IPS DF 19.7 (cell line): ENCODE measurements at regions not wholly inside any gene's neighbourhood (a gene's known extent, or its start where the extent isn't known, plus 50 kb on each side); places are given as distances from the start of the nearest gene placed in this dataset.
"Not testable (repeated sequence)": the region's sequence is repeated elsewhere in the genome, so short reads cannot be mapped to it uniquely, and the experiment has no call there.

Experiments
- DNase-seq: peaks from one replicate; pipeline ENCODE4 v3.0.0-alpha.2; 2013; ENCODE audit warnings: low read depth, low spot score

DNA sequence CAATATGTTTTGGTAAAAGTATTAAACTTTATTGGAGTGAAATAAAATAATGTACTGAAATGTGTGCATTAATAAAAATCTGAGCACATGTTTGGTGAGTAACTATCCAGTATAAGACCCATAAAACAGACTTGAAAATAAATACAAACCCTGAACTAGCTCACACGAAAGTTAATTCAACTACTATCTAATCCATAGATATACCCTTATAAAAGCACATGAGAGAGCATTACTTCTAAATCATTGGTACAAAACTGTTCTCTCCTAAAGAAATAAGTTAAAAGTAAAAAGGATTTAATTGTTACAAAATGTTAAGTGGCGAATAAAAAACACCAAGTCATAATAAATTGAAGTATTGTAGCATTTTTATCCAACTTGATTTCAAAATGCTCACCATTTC, 295.6 kb downstream of the PTPRC start:
- DNase-seq, result no peak

GRCh38 chr1:198934901-198935305, 296.1 kb downstream of the PTPRC start:
- DNase-seq, result no peak

- DNase-seq, result no peak
Observed at GRCh38 chr1:198935306-198935921, 296.6 kb downstream of the PTPRC start.

GRCh38 chr1:198936371-198937083, 297.7 kb downstream of the PTPRC start:
- no peak for DNase-seq

- DNase-seq, result peak; percentile 12
Observed at GRCh38 chr1:198937231-198938031, 298.6 kb downstream of the PTPRC start.

DNA sequence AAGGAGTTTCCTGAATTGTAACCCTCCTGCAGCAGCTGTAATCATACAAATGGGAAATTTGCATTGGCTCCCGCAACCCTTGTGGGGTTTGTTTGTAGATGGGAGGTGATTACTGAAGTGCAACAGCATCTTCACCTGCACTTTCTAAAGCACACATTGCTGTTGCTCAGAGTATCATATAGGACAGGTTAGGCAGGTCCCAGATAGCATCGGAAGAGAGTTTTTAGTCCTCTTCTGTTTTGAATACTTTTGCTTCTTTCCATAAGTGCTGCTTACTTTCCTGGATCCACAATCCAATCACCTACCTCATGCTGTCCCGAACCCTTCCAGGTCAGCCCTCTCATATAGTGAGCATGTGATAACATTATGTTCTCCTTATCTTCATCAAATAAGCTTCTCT, 300.4 kb downstream of the PTPRC start:
- no peak for DNase-seq

DNA sequence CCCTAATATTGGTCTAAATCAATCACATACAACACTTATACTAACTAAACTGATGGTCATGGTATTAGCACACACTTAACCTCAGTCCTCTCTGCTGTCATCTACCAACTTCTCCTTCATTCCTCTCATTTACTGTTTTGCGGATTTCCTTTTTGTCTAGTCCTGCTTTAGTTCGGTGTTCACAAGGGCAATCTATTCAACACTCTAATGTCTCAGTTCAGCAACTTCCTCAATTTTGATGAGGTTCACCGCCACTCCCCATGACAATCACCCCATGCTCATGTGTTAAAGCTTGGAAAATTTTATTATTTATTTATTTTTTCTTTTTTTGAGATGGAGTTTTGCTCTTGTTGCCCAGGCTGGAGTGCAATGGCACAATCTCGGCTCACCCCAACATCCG, 301.1 kb downstream of the PTPRC start:
- no peak for DNase-seq

DNA sequence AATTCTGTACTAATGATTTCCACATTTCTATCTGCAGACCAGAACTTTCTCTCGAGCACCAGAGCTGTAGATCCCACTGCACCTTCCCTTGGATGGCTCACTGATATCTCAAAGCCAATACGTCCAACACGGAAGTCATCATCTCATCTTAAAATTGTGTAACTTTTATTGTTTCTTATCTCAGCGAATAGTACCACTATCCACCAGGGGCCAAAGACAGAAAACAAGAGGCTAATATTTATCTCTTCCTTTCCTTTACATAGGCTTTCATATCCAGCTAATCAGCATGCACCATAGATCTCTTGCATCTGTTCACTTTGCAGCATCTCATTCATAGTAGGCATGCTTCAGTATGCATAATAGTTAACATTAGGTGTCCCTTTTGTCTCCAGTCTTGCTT, 303.6 kb downstream of the PTPRC start:
- DNase-seq, result no peak

GRCh38 chr1:198943484-198944187, 304.8 kb downstream of the PTPRC start:
- DNase-seq, result no peak

DNA sequence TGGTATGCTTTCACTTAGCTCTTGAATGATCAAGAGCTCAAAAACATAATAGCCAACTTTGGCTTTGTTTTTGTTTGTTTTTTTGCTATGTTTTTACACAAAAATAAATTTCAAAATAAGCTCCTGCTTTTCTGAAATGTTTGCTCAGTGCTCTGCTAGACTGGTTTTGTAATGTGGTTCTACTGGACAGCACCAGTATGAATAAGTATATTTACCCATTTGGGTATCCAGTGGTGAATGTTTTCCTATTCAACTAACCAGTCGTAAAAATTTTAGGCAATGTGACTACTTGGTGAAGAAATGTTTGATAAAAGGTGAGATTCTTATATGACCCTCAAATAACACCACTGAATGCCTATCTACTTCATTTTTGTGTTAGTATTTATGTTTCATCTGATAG, 308.6 kb downstream of the PTPRC start:
- DNase-seq, result no peak

GRCh38 chr1:198948895-198949659, 310.2 kb downstream of the PTPRC start:
- no peak for DNase-seq

- DNase-seq, result no peak
Observed at GRCh38 chr1:198950036-198950435, 311.2 kb downstream of the PTPRC start.

GRCh38 chr1:198955085-198955484, 316.2 kb downstream of the PTPRC start:
- DNase-seq, result no peak

- DNase-seq, result no peak
Observed at GRCh38 chr1:198957044-198957443, 318.2 kb downstream of the PTPRC start.

GRCh38 chr1:198959032-198959431, 320.2 kb downstream of the PTPRC start:
- no peak for DNase-seq

DNA sequence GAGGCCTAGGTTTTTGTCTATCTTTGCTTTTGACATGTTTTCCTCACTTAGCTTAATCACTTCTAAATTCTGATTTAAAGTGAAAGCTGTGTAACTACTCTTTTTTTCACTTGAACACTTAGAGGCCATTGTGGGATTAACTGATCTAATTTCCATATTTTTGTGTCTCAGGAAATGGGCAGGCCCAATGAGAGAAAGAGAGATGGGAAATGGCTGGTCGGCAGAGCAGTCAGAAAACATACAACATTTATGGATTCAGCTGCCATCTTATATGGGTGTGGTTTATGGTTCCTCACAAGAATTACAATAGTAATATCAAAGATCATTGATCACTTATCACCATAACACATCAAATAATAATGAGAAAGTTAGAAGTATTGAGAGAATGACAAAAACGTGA, 320.8 kb downstream of the PTPRC start:
- DNase-seq, result no peak

DNA sequence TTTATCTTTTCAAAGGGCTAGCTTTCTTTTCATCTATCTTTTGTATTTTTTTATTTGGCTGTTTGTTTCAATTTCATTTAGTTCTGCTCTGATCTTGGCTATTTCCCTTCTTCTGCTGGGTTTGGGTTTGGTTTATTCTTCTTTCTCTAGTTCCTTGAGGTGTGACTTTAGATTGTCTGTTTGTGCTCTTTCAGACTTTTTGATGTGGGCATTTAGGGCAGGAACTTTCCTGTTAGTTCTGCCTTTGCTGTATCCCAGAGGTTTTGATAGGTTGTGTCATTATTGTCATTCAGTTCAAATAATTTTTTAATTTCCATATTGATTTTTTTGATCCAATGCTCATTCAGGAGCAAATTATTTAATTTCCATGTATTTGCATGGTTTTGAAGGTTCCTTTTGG, 325.0 kb downstream of the PTPRC start:
- DNase-seq, result not testable (repeated sequence)

GRCh38 chr1:198966519-198966918, 327.7 kb downstream of the PTPRC start:
- DNase-seq, result no peak

DNA sequence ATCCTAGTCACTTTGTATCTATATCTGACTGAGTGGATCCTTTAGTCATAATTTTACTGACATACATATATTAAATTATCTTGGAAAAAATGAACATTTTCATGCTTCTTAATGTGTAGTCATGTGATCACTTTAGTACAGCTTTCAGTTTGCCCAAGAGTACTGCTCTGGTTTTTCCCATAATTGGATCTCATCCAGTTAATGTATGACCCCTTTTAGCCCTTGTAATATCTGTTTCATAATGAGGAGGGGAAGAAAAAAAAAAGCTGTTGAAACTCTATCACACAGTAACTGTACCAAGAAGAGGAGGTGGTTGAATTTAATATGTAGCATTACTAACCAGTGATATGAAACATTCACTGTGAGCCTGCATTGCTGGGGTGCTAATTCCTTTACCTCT, 328.7 kb downstream of the PTPRC start:
- DNase-seq, result no peak

DNA sequence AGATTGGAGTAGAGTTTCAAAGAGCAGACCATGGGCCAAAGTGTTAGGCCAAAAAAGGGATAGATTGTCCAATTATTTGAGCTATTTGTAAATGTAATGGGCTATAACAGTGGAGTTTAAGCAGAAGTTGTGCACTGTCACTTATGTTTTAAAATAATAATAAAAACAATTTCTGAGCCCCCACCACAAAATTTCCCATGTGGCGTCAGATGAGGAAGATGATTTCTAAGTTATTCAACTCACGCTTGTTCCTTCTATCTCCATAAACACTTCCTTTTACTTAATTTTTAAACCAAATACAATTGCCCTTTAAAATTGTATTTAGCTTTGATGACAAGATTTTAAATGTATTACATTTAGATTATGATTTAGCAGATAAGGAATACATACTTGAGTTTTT, 330.0 kb downstream of the PTPRC start:
- no peak for DNase-seq

DNA sequence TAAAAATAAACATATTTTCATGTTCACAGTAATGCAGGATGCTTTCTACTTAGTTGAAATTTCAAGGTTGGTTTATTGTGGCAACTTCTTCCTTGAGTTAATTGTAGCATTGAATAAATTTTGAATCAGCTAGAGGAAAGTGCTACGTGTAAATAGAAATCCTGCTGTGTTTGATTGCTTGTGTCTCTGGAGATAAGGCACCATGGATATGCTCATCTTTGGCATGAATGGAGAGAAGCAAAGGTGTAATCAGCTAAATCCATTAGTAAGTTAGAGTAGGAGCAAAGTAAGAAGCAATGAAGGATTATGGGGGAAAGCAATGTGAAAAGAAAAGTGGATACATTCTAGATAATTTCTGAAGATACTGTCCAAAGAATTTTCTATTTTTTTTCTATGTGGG, 331.1 kb downstream of the PTPRC start:
- no peak for DNase-seq
